ENCODE measurements at regions not wholly inside any gene's neighbourhood (a gene's known extent, or its start where the extent isn't known, plus 50 kb on each side); places are given as distances from the start of the nearest gene placed in this dataset.

GRCh38 chr21:23522751-23523150 is 2084.5 kb downstream of the MRPL39 start:
- TF ChIP-seq CTCF (IDR thresholded peaks at IDR 0.05) (no peak), POLR2A (IDR thresholded peaks at IDR 0.05) (no peak), EP300 (IDR thresholded peaks at IDR 0.05) (no peak)
